ENCODE measurements at regions not wholly inside any gene's neighbourhood (a gene's known extent, or its start where the extent isn't known, plus 50 kb on each side); places are given as distances from the start of the nearest gene placed in this dataset.

- TF ChIP-seq CTCF (IDR thresholded peaks at IDR 0.05; ENCODE audit: low read length) (no peak), EZH2phosphoT487 (IDR thresholded peaks at IDR 0.05; ENCODE audit: low read length) (no peak)
Measured at GRCh38 chr7:97270280-97270679, 152.8 kb downstream of the SDHAF3 start.

Measured in MM.1S (cell line).